Smooth muscle cell (in vitro differentiated cells): ENCODE measurements at regions not wholly inside any gene's neighbourhood (a gene's known extent, or its start where the extent isn't known, plus 50 kb on each side); places are given as distances from the start of the nearest gene placed in this dataset.
A peak's percentile ranks its signal among the peaks of the same experiment; 100 is the strongest.

Experiments used
- DNase-seq: peaks from one replicate; lab custom pipeline; 2025; ENCODE audit not compliant: unreplicated experiment; lab: John Stamatoyannopoulos, UW
- H2AFZ ChIP-seq: fragments of 200-600 bp; sonication (generic); 2 replicates; pipeline ENCODE4 v1.6.0; 2016; ENCODE audit warnings: antibody characterized with exemption, low read depth, mild to moderate bottlenecking
- H3F3A ChIP-seq: fragments of 200-600 bp; sonication (generic); 2 replicates; pipeline ENCODE4 v1.6.0; 2017; ENCODE audit warnings: antibody characterized with exemption, low read depth
- H3K27ac ChIP-seq: fragments of 200-600 bp; sonication (generic); 2 replicates; pipeline ENCODE4 v1.5.1; 2016; ENCODE audit warnings: low read depth, mild to moderate bottlenecking
- H3K27me3 ChIP-seq: fragments of 200-600 bp; sonication (generic); 2 replicates; pipeline ENCODE4 v1.6.1; 2016; ENCODE audit warnings: low read depth, mild to moderate bottlenecking
- H3K36me3 ChIP-seq: fragments of 200-600 bp; sonication (generic); 2 replicates; pipeline ENCODE4 v1.5.1; 2016; ENCODE audit warnings: low read depth
- H3K4me1 ChIP-seq: fragments of 200-600 bp; sonication (generic); 2 replicates; pipeline ENCODE4 v1.5.1; 2016; ENCODE audit warnings: low read depth
- H3K4me2 ChIP-seq: fragments of 200-600 bp; sonication (generic); 2 replicates; pipeline ENCODE4 v1.6.0; 2016; ENCODE audit warnings: mild to moderate bottlenecking
- H3K4me3 ChIP-seq: fragments of 200-600 bp; sonication (generic); 2 replicates; pipeline ENCODE4 v1.5.1; 2016; ENCODE audit warnings: mild to moderate bottlenecking
- H3K79me2 ChIP-seq: fragments of 200-600 bp; sonication (generic); 2 replicates; pipeline ENCODE4 v1.6.0; 2016; ENCODE audit warnings: low read depth, mild to moderate bottlenecking
- H3K9ac ChIP-seq: fragments of 200-600 bp; sonication (generic); 2 replicates; pipeline ENCODE4 v1.6.0; 2016; ENCODE audit warnings: low read depth
- H3K9me3 ChIP-seq: fragments of 200-600 bp; sonication (generic); replicated peaks from 2 replicates; pipeline ENCODE4 v1.5.1; 2016; ENCODE audit warnings: low read depth
- H4K20me1 ChIP-seq: fragments of 200-600 bp; sonication (generic); 2 replicates; pipeline ENCODE4 v1.6.0; 2016; ENCODE audit warnings: low read depth
- CTCF ChIP-seq: fragments of 200-600 bp; sonication (generic); IDR thresholded peaks from 2 replicates; pipeline ENCODE4 v1.5.1; 2017; ENCODE audit warnings: borderline replicate concordance, mild to moderate bottlenecking, antibody characterized with exemption; ENCODE audit not compliant: insufficient read depth, poor library complexity, severe bottlenecking
- WGBS: methylation state at CpG from one replicate; pipeline ENCODE4 v1.1.7; 2016; ENCODE audit warnings: low lambda C conversion rate; 5-methylcytosine and 5-hydroxymethylcytosine counted together

DNA sequence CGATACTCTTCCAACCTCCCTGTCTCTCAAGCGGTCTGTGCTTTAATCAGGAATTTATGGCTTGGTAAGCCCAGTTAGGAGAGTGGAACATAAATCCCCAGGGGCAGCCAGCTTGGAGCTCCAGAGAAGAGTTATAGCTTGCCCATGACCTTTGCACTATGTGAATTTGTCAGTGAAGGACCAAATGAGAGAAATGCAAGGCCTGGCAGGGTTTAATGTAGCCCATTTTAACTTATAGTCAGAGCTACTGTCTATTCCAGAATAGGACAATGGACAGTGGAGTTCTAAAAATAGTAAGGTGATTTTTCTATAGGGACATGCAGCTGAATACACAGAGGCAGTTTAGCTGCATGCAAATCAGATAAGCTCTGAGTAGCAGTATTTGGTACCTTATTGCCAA lies 142.6 kb upstream of the CAV2 start:
- Histone ChIP-seq H3K27ac (peak overlapping the region; percentile 96), H3K27me3 (no peaks in the 10 kb centered on the region), H3K9ac (peak overlapping the region; percentile 80), H3K36me3 (no peaks in the 10 kb centered on the region), H3K4me3 (no peak overlapping the region), H3K4me1 (peaks cover 17% of the 10 kb centered on the region), H2AFZ (no peak overlapping the region), H3K4me2 (peak overlapping the region; percentile 10), H3F3A (peaks cover 32% of the 10 kb centered on the region), H3K79me2 (no peaks in the 10 kb centered on the region), H4K20me1 (no peaks in the 10 kb centered on the region), H3K9me3 (no peaks in the 10 kb centered on the region)
- WGBS: 72% methylated on average over 2 of the region's 2 CpGs
- no peak for DNase-seq
- TF ChIP-seq CTCF: no peak

DNA sequence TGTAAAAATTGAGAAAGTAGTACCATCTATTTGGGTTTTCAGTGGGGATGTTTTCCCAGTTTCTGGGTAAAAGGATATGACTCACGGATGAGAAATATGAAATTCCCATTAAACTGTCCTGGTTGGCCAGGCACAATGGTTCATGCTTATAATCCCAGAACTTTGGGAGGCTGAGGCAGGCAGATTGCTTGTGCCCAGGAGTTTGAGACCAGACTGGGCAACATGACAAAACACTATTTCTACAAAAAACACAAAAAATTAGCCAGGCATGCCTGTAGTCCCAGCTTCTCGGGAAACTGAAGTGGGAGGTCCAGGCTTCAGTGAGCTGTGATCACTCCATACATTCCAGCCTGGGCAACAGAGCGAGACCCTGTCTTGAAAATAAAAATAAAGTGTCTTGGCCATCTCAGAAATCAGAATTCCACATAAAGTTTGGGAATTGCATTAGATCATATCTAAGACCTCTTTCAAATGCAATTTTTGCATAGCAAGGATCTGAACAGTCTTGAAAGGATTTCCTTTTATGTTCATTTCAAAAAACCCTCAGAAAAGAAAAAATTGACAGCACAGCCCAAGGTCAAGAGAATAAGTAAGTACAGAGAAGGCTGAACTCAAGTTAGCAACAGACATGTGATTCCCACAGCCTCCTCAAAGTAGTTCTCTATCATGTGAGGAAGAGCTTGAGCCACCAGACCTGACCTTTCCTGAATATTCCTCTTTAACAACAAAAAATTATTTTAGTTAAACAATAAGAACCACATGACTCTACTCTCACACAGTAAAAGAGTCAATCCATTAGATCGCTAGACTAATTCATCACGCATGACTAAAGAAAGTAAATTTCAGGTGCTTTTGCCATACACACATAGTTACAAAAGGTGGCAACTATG lies 141.5 kb upstream of the CAV2 start:
- H3K9me3 ChIP-seq: no peaks in the 10 kb centered on the region
- H3K4me1 ChIP-seq: peaks cover 17% of the 10 kb centered on the region
- no peaks in the 10 kb centered on the region for H3K27me3 ChIP-seq
- no peak for DNase-seq
- H3K9ac ChIP-seq: no peak overlapping the region
- H3F3A ChIP-seq: peaks cover 32% of the 10 kb centered on the region
- no peak overlapping the region for H3K4me3 ChIP-seq
- TF ChIP-seq CTCF: no peak
- no peaks in the 10 kb centered on the region for H3K79me2 ChIP-seq
- peak overlapping the region; percentile 96 for H3K27ac ChIP-seq
- whole genome bisulfite sequencing: 84% methylated on average over 5 of the region's 5 CpGs
- no peaks in the 10 kb centered on the region for H3K36me3 ChIP-seq
- no peak overlapping the region for H3K4me2 ChIP-seq
- no peaks in the 10 kb centered on the region for H4K20me1 ChIP-seq
- no peak overlapping the region for H2AFZ ChIP-seq

DNA sequence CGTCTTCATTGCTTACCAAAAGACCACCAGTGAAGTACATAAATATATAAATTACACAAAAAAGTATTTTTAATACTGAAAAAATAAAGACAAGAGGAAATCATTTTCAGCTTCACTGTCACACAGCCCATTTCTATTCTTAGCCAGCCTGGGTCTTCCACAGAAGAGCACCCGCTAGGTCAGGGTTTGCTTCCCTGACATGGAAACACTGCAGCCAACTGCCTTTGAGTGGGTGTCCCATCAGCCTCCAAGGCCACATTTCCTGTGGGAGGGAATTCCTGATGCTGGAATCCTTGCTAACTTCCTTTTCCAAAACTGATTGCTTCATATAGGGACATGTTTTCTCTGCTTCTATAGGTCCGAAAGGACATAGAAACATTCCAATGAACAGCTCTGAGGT lies 137.8 kb upstream of the CAV2 start:
- no peak overlapping the region for H2AFZ ChIP-seq
- H3K36me3 ChIP-seq: no peaks in the 10 kb centered on the region

More for the DNA sequence above, 137.8 kb upstream of the CAV2 start:
- no peak overlapping the region for H3K27ac ChIP-seq
- H3K4me2 ChIP-seq: no peak overlapping the region
- H4K20me1 ChIP-seq: no peaks in the 10 kb centered on the region
- no peaks in the 10 kb centered on the region for H3K27me3 ChIP-seq
- TF ChIP-seq CTCF: no peak
- DNase-seq: no peak
- WGBS: 93% methylated on average over 3 of the region's 3 CpGs
- H3K9me3 ChIP-seq: no peaks in the 10 kb centered on the region
- H3K9ac ChIP-seq: no peak overlapping the region
- peaks cover 6% of the 10 kb centered on the region for H3F3A ChIP-seq
- no peak overlapping the region for H3K4me3 ChIP-seq
- H3K4me1 ChIP-seq: no peaks in the 10 kb centered on the region
- H3K79me2 ChIP-seq: no peaks in the 10 kb centered on the region
